SW 1271 (cell line): ENCODE measurements at regions not wholly inside any gene's neighbourhood (a gene's known extent, or its start where the extent isn't known, plus 50 kb on each side); places are given as distances from the start of the nearest gene placed in this dataset.

Experiments
- DNase-seq, 2 experiments: peaks; one replicate each; lab custom pipeline; 2025; lab: John Stamatoyannopoulos, UW

- DNase-seq = no peak
Observed at GRCh38 chr1:38217316-38217715, 170.7 kb upstream of the POU3F1 start.

GRCh38 chr1:38213646-38214434 lies 167.2 kb upstream of the POU3F1 start:
- DNase-seq = no peak

- DNase-seq = no peak
Observed at GRCh38 chr1:38210895-38211177, 164.2 kb upstream of the POU3F1 start.

GRCh38 chr1:38210021-38210894 lies 163.7 kb upstream of the POU3F1 start:
- no peak for DNase-seq

- DNase-seq = no peak
Observed at GRCh38 chr1:38208716-38209632, 162.4 kb upstream of the POU3F1 start.

- DNase-seq = no peak
Observed at GRCh38 chr1:38207906-38208305, 161.3 kb upstream of the POU3F1 start.

- no peak for DNase-seq
Observed at GRCh38 chr1:38207275-38207674, 160.7 kb upstream of the POU3F1 start.

GRCh38 chr1:38204698-38205097 lies 158.1 kb upstream of the POU3F1 start:
- DNase-seq = no peak

GRCh38 chr1:38203441-38203840 lies 156.8 kb upstream of the POU3F1 start:
- no peak for DNase-seq

- no peak for DNase-seq
Observed at GRCh38 chr1:38201431-38201830, 154.8 kb upstream of the POU3F1 start.

GRCh38 chr1:38198621-38199020 lies 152.0 kb upstream of the POU3F1 start:
- DNase-seq = no peak

GRCh38 chr1:38198099-38198498 lies 151.5 kb upstream of the POU3F1 start:
- no peak for DNase-seq

GRCh38 chr1:38197312-38198061 lies 150.9 kb upstream of the POU3F1 start:
- no peak for DNase-seq

GRCh38 chr1:38194472-38194871 lies 147.9 kb upstream of the POU3F1 start:
- no peak for DNase-seq

- no peak for DNase-seq
Observed at GRCh38 chr1:38193040-38193439, 146.4 kb upstream of the POU3F1 start.

- DNase-seq = no peak
Observed at GRCh38 chr1:38191461-38191860, 144.9 kb upstream of the POU3F1 start.

- DNase-seq = no peak
Observed at GRCh38 chr1:38190983-38191382, 144.4 kb upstream of the POU3F1 start.

- DNase-seq = no peak
Observed at GRCh38 chr1:38187552-38187951, 141.0 kb upstream of the POU3F1 start.

GRCh38 chr1:38186566-38186965 lies 140.0 kb upstream of the POU3F1 start:
- no peak for DNase-seq

- no peak for DNase-seq
Observed at GRCh38 chr1:38185913-38186312, 139.3 kb upstream of the POU3F1 start.

GRCh38 chr1:38183747-38184146 lies 137.2 kb upstream of the POU3F1 start:
- no peak for DNase-seq

- no peak for DNase-seq
Observed at GRCh38 chr1:38183096-38183495, 136.5 kb upstream of the POU3F1 start.
